Brain microvascular endothelial cell (primary cell): ENCODE measurements at regions not wholly inside any gene's neighbourhood (a gene's known extent, or its start where the extent isn't known, plus 50 kb on each side); places are given as distances from the start of the nearest gene placed in this dataset.

Experiments used
- DNase-seq: peaks from one replicate; pipeline ENCODE4 v3.0.0-alpha.2; 2020
- H3K27ac ChIP-seq: fragments of 250-450 bp; sonication (Bioruptor Pico); 2 replicates; pipeline ENCODE4 v1.5.1; 2020; ENCODE audit warnings: mild to moderate bottlenecking, moderate library complexity
- H3K27me3 ChIP-seq: fragments of 250-450 bp; sonication (Bioruptor Pico); replicated peaks from 2 replicates; pipeline ENCODE4 v1.5.1; 2020; ENCODE audit warnings: mild to moderate bottlenecking
- H3K36me3 ChIP-seq: fragments of 250-450 bp; sonication (Bioruptor Pico); replicated peaks from 2 replicates; pipeline ENCODE4 v1.5.1; 2020; ENCODE audit warnings: mild to moderate bottlenecking
- H3K4me3 ChIP-seq: 2 replicates; pipeline ENCODE4 v1.5.1; 2011; ENCODE audit warnings: low read depth, mild to moderate bottlenecking, control low read depth, low read length, moderate library complexity
- CTCF ChIP-seq: IDR thresholded peaks from 2 replicates; pipeline ENCODE4 v1.5.1; 2011; ENCODE audit warnings: low read depth, mild to moderate bottlenecking, moderate library complexity, low read length, control low read depth, inconsistent platforms; ENCODE audit errors: missing control alignments
- in situ Hi-C: cut with HindIII; loops from 2 replicates; pipeline ENCODE4 v1.10.0; 2017; ENCODE audit warnings: low sequenced_read_pairs, low pct_ligation_motif_present

GRCh38 chr6:133191323-133191722 lies 49.8 kb upstream of the EYA4 start:
- H3K27ac ChIP-seq, result no peak overlapping the region
- DNase-seq, result no peak
- H3K36me3 ChIP-seq, result no peaks in the 10 kb centered on the region
- H3K27me3 ChIP-seq, result no peaks in the 10 kb centered on the region
- TF ChIP-seq CTCF, result no peak
- H3K4me3 ChIP-seq, result no peak overlapping the region
- in situ Hi-C loops, result no loop called here
